ENCODE measurements at regions not wholly inside any gene's neighbourhood (a gene's known extent, or its start where the extent isn't known, plus 50 kb on each side); places are given as distances from the start of the nearest gene placed in this dataset.

DNA sequence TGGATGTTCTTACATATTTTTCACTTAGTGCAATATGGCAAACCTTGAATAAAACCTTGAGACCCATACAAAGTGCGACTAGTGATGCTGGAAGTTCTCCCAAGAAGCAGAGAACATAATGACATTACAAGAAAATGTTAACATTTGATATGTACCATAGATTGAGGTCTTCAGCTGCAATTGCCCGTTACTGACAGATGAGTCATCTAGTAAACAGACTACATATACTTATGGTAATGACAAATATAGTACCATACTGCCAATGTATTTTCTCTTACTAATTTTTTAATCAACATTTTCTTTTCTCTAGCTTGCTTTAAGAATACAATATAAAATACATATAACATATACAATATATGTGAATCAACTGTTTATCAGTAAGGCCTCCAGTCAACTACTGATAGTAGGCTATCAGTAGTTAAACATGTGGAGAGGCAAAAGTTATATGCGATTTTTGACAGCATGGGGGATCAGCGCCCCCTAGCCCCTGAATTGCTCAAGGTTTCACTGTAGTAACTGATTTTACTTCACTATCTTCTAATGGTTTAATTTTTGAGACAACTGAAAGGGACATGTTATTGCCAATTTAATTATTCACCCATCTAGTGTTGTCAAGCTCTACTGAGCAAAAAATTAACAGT, 166.7 kb upstream of the ADGRB3 start:
- H3K4me3 ChIP-seq (ENCODE audit: low read length in 3 of 3), result no peak overlapping the region
- no peaks in the 10 kb centered on the region for H3K4me1 ChIP-seq (ENCODE audit: control insufficient read depth in 2 of 3, insufficient read depth in 2 of 3, low read depth in 1 of 3, low read length in 3 of 3)
- no peaks in the 10 kb centered on the region for H3K9me3 ChIP-seq (ENCODE audit: control insufficient read depth in 2 of 3, insufficient read depth in 1 of 3, low read length in 3 of 3)
- intact Hi-C loops (cut with DNase I), result no loop called here
- no peak for DNase-seq
- no peak for FAIRE-seq
- H3K27me3 ChIP-seq (ENCODE audit: control insufficient read depth, insufficient read depth, low read length), result no peaks in the 10 kb centered on the region
- TF ChIP-seq, protein P1, sequence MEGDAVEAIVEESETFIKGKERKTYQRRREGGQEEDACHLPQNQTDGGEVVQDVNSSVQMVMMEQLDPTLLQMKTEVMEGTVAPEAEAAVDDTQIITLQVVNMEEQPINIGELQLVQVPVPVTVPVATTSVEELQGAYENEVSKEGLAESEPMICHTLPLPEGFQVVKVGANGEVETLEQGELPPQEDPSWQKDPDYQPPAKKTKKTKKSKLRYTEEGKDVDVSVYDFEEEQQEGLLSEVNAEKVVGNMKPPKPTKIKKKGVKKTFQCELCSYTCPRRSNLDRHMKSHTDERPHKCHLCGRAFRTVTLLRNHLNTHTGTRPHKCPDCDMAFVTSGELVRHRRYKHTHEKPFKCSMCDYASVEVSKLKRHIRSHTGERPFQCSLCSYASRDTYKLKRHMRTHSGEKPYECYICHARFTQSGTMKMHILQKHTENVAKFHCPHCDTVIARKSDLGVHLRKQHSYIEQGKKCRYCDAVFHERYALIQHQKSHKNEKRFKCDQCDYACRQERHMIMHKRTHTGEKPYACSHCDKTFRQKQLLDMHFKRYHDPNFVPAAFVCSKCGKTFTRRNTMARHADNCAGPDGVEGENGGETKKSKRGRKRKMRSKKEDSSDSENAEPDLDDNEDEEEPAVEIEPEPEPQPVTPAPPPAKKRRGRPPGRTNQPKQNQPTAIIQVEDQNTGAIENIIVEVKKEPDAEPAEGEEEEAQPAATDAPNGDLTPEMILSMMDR (IDR thresholded peaks at IDR 0.05; ENCODE audit: borderline replicate concordance, extremely low read depth, insufficient read depth), result no peak
- no peak overlapping the region for H3K27ac ChIP-seq (ENCODE audit: low read depth in 2 of 2, low read length in 2 of 2)
- H3K36me3 ChIP-seq (ENCODE audit: control insufficient read depth in 2 of 3, insufficient read depth in 3 of 3, low read length in 3 of 3), result no peaks in the 10 kb centered on the region
- no peak overlapping the region for H3K9ac ChIP-seq (ENCODE audit: low read length in 3 of 3)

DNA sequence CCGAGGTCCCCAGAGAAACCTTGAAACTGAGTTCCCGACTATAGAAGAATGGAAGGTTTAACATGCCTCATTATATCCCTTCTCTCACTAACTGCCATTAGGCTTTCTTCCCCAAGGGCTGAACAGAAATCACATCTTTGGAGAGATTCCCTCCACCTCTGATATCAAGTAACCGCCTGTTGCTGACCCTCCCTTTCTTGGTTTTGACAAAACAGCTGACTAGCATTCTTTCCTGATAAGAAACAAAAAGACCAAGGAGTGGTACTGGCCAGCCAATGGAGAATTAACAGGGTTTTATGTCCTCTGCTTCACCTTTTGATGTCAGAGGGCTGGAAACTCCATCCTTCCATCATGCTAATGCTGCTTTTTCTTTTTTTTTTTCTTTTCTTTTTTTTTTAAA, 176.6 kb upstream of the ADGRB3 start:
- H3K4me3 ChIP-seq (ENCODE audit: low read length in 3 of 3), result no peak overlapping the region
- DNase-seq (no peak), FAIRE-seq (no peak)
- H3K4me1 ChIP-seq (ENCODE audit: control insufficient read depth in 2 of 3, insufficient read depth in 2 of 3, low read depth in 1 of 3, low read length in 3 of 3), result no peaks in the 10 kb centered on the region
- no peaks in the 10 kb centered on the region for H3K36me3 ChIP-seq (ENCODE audit: control insufficient read depth in 2 of 3, insufficient read depth in 3 of 3, low read length in 3 of 3)
- H3K27me3 ChIP-seq (ENCODE audit: control insufficient read depth, insufficient read depth, low read length), result no peaks in the 10 kb centered on the region
- intact Hi-C loops (cut with DNase I), result no loop called here
- H3K9me3 ChIP-seq (ENCODE audit: control insufficient read depth in 2 of 3, insufficient read depth in 1 of 3, low read length in 3 of 3), result no peaks in the 10 kb centered on the region
- no peak overlapping the region for H3K9ac ChIP-seq (ENCODE audit: low read length in 3 of 3)
- H3K27ac ChIP-seq (ENCODE audit: low read depth in 2 of 2, low read length in 2 of 2), result no peak overlapping the region
- TF ChIP-seq, protein P1 (IDR thresholded peaks at IDR 0.05; ENCODE audit: borderline replicate concordance, extremely low read depth, insufficient read depth), result no peak

DNA sequence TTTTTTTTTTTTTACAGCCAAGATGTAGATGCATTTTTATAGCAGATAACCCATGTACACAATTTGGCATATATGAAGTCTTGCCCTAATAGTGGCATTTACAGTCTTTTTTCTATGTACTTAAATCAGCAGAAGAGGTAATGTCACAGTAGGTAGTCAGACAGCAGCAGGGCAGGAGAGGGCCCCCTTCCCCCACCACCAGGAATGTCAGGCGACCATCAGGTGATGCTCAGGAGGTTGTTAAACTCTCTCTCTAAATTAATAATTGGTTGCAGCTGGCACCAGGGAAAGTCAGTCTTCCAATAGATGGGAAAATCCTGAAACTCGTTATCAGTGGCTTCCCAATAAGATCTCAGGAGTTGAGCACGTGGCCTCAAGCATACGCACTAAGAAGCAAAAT, 188.0 kb upstream of the ADGRB3 start:
- H3K36me3 ChIP-seq (ENCODE audit: control insufficient read depth in 2 of 3, insufficient read depth in 3 of 3, low read length in 3 of 3), result no peaks in the 10 kb centered on the region
- intact Hi-C loops (cut with DNase I), result no loop called here
- FAIRE-seq (no peak), DNase-seq (no peak)
- no peaks in the 10 kb centered on the region for H3K27me3 ChIP-seq (ENCODE audit: control insufficient read depth, insufficient read depth, low read length)
- H3K9ac ChIP-seq (ENCODE audit: low read length in 3 of 3), result no peak overlapping the region
- no peak overlapping the region for H3K4me3 ChIP-seq (ENCODE audit: low read length in 3 of 3)
- H3K9me3 ChIP-seq (ENCODE audit: control insufficient read depth in 2 of 3, insufficient read depth in 1 of 3, low read length in 3 of 3), result no peaks in the 10 kb centered on the region
- TF ChIP-seq, protein P1 (IDR thresholded peaks at IDR 0.05; ENCODE audit: borderline replicate concordance, extremely low read depth, insufficient read depth), result no peak
- H3K27ac ChIP-seq (ENCODE audit: low read depth in 2 of 2, low read length in 2 of 2), result no peak overlapping the region
- H3K4me1 ChIP-seq (ENCODE audit: control insufficient read depth in 2 of 3, insufficient read depth in 2 of 3, low read depth in 1 of 3, low read length in 3 of 3), result no peaks in the 10 kb centered on the region

DNA sequence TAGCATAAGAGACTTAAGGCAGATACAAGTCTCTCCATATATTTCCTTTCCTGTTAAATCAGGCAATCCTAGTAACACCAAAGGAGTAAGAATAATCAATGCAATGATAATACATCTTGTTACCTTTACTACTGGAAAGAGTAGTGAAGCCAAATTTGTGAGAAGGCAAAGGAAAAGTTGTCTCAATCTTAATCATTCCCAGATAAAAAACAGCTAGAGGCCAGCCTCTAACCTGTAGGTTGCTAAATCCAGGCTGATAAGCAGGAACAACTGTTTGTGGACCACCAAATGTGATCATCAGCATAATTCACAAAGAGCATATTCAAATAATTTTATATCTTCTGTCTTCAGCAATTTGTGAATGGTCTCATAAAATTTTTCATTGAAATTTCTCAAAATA, 189.2 kb upstream of the ADGRB3 start:
- Histone ChIP-seq H3K4me1 (ENCODE audit: control insufficient read depth in 2 of 3, insufficient read depth in 2 of 3, low read depth in 1 of 3, low read length in 3 of 3) (no peaks in the 10 kb centered on the region), H3K27ac (ENCODE audit: low read depth in 2 of 2, low read length in 2 of 2) (no peak overlapping the region), H3K9ac (ENCODE audit: low read length in 3 of 3) (no peak overlapping the region), H3K27me3 (ENCODE audit: control insufficient read depth, insufficient read depth, low read length) (no peaks in the 10 kb centered on the region), H3K9me3 (ENCODE audit: control insufficient read depth in 2 of 3, insufficient read depth in 1 of 3, low read length in 3 of 3) (no peaks in the 10 kb centered on the region), H3K36me3 (ENCODE audit: control insufficient read depth in 2 of 3, insufficient read depth in 3 of 3, low read length in 3 of 3) (no peaks in the 10 kb centered on the region), H3K4me3 (ENCODE audit: low read length in 3 of 3) (no peak overlapping the region)
- intact Hi-C loops (cut with DNase I), result no loop called here
- FAIRE-seq, result no peak
- DNase-seq, result no peak
- TF ChIP-seq, protein P1 (IDR thresholded peaks at IDR 0.05; ENCODE audit: borderline replicate concordance, extremely low read depth, insufficient read depth), result no peak
